ENCODE measurements at regions not wholly inside any gene's neighbourhood (a gene's known extent, or its start where the extent isn't known, plus 50 kb on each side); places are given as distances from the start of the nearest gene placed in this dataset.

DNA sequence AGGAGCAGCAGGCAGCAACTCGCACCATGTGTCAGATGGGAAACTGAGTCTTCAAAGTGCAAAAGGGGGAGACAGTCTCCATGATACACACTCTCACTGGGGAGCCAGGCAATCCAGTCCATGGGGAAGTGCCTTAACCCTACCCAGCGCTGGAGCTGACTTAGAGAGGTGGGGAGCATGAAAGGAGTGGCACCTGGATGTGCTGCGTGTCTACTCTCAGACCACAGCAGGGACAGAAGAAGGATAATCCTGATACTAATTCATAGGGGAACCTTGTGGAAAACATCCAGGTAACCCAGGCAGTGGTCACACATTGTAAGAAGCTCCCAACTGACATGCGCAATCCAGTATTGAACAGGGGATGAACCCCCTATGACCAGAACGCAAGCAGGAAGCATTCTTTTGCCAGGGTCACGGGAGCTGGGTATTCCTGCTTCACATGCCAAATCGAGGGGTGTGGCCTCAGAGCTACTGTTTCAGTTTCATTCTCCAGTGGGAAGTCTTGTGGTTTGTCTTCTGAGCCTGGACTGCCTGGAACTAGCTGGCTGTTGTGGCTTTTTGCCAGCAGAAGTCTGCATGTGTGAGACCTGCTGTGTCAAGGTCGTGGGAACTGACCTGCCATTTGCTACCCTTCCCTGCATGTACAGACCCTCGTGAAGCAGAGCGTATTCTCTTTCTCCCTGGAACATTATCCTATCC is 367.6 kb upstream of the NDN start:
- Histone ChIP-seq H3K4me3 (no peak overlapping the region), H3K36me3 (no peaks in the 10 kb centered on the region), H3K4me1 (no peaks in the 10 kb centered on the region), H3K27ac (no peak overlapping the region), H3K27me3 (no peaks in the 10 kb centered on the region), H3K9me3 (no peaks in the 10 kb centered on the region)
- TF ChIP-seq, protein P1, sequence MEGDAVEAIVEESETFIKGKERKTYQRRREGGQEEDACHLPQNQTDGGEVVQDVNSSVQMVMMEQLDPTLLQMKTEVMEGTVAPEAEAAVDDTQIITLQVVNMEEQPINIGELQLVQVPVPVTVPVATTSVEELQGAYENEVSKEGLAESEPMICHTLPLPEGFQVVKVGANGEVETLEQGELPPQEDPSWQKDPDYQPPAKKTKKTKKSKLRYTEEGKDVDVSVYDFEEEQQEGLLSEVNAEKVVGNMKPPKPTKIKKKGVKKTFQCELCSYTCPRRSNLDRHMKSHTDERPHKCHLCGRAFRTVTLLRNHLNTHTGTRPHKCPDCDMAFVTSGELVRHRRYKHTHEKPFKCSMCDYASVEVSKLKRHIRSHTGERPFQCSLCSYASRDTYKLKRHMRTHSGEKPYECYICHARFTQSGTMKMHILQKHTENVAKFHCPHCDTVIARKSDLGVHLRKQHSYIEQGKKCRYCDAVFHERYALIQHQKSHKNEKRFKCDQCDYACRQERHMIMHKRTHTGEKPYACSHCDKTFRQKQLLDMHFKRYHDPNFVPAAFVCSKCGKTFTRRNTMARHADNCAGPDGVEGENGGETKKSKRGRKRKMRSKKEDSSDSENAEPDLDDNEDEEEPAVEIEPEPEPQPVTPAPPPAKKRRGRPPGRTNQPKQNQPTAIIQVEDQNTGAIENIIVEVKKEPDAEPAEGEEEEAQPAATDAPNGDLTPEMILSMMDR (IDR thresholded peaks at IDR 0.05) = no peak
- no peak for TF ChIP-seq POLR2A (IDR thresholded peaks at IDR 0.05)
- DNase-seq = no peak
- intact Hi-C loops (cut with DNase I; ENCODE audit: low total_unique reads) = no loop called here

DNA sequence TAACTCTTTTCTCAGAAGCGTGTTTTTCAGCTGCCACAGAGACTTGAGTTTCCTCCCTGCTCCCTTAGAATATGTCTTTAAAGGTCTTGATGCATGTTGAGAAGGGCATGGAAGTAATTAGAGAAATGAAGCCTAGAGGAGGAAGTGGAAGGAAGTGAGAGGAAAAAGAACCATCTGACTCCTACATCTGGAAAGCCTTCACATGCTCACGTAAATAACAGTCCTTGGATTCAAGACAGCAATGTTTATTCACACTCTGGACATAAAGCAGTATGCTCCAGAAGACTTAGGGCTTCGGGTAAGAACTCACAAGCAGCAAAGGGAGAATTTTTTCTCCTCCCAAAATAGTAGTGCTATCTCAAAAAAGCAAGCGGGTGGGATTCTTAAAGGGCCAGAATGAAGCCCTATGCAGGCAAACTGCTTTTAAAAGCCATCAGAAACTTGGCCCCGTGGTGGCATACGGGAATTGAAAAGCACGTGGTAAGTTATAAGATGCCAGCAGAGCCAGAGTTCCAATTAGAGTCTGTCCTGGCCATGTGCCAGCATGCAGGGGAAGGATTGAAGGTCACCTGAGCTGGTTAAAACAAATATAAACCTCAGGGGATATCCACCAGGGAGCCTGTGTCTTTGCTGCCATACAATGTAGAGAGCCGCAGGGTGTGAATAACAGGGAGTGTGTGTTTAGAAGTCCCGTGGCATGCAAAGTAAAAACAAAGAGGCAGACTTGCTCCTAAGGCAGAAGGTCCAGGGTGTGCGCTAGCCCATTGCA is 380.8 kb upstream of the NDN start:
- Histone ChIP-seq H3K36me3 (no peaks in the 10 kb centered on the region), H3K9me3 (no peaks in the 10 kb centered on the region), H3K4me1 (no peaks in the 10 kb centered on the region), H3K27me3 (no peaks in the 10 kb centered on the region), H3K27ac (no peak overlapping the region), H3K4me3 (no peak overlapping the region)
- no peak for DNase-seq
- no peak for TF ChIP-seq POLR2A (IDR thresholded peaks at IDR 0.05)
- TF ChIP-seq, protein P1 (IDR thresholded peaks at IDR 0.05) = no peak
- intact Hi-C loops (cut with DNase I; ENCODE audit: low total_unique reads) = no loop called here

DNA sequence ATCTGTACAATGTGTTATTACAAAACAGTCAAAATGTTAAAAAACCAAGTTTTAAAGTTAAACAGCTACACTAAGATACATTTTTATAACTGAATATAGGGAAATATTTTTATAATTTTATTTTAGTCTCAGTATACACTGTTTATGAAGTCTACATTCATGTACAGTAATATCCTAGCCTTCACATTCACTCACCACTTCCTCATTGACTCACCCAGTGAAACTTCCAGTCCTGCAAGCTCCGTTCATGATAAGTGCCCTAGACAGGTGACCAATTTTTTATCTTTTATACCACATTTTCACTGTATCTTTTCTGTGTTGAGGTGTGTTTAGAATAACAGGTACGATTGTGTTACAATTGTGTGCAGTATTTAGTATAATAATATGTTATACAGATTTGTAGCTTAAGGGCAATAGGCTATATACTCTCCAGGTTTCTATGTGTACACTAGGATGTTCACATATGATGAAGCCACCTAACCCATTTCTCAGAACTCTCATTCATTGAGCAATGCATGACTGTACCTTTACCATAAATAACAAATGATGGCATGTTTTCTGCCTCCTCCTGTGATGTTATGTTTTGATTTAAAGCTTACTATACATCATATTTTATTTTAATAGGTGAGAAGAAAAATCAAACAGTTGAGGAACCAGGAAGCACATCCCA is 388.4 kb upstream of the NDN start:
- Histone ChIP-seq H3K36me3 (no peaks in the 10 kb centered on the region), H3K4me1 (no peaks in the 10 kb centered on the region), H3K9me3 (no peaks in the 10 kb centered on the region), H3K27ac (no peak overlapping the region), H3K27me3 (no peaks in the 10 kb centered on the region), H3K4me3 (no peak overlapping the region)
- intact Hi-C loops (cut with DNase I; ENCODE audit: low total_unique reads) = no loop called here
- no peak for DNase-seq
- TF ChIP-seq POLR2A (IDR thresholded peaks at IDR 0.05) = no peak
- TF ChIP-seq, protein P1 (IDR thresholded peaks at IDR 0.05) = no peak

DNA sequence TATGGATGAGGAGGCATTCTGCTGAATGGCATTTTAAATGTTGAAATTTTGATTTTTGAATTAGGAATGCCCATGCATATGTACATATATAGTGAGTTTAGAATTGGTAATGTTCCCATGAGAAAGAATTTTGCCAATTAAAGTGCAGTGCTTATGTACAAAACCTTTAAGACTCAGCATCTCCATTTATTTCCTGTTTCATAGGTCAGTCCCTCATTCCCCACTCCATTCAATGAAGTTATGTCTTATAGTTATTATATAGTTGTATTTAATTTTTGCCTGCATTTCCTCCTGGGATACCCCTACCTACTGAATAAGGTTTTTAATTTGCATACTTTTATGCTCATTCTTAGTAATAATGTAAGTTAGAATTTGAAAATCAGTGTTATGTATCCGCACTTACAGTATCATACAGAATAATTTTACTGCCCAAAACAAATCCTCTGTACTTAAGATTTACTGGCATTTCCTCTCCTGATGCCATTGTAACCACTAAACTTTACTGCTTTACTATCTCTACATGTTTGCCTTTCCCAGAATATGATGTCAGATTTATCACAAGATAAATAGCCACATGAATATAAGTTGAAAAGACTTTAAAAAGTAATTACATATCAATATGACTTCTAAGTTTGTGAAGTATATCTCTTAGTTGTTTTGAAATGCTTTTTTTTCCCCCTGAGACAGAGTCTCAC is 389.1 kb upstream of the NDN start:
- intact Hi-C loops (cut with DNase I; ENCODE audit: low total_unique reads) = no loop called here
- TF ChIP-seq, protein P1 (IDR thresholded peaks at IDR 0.05) = no peak
- TF ChIP-seq POLR2A (IDR thresholded peaks at IDR 0.05) = no peak
- no peaks in the 10 kb centered on the region for H3K36me3 ChIP-seq
- H3K27ac ChIP-seq = no peak overlapping the region
- no peaks in the 10 kb centered on the region for H3K4me1 ChIP-seq
- no peak for DNase-seq
- no peak overlapping the region for H3K4me3 ChIP-seq
- no peaks in the 10 kb centered on the region for H3K27me3 ChIP-seq
- H3K9me3 ChIP-seq = no peaks in the 10 kb centered on the region

Data from uterus (tissue), 3 donors.